ENCODE measurements at regions not wholly inside any gene's neighbourhood (a gene's known extent, or its start where the extent isn't known, plus 50 kb on each side); places are given as distances from the start of the nearest gene placed in this dataset.
"Not testable (repeated sequence)": the region's sequence is repeated elsewhere in the genome, so short reads cannot be mapped to it uniquely, and the experiment has no call there.

GRCh38 chr6:88499845-88500699, 333.9 kb upstream of the CNR1 start:
- no peak for DNase-seq (ENCODE audit: low read depth)

DNA sequence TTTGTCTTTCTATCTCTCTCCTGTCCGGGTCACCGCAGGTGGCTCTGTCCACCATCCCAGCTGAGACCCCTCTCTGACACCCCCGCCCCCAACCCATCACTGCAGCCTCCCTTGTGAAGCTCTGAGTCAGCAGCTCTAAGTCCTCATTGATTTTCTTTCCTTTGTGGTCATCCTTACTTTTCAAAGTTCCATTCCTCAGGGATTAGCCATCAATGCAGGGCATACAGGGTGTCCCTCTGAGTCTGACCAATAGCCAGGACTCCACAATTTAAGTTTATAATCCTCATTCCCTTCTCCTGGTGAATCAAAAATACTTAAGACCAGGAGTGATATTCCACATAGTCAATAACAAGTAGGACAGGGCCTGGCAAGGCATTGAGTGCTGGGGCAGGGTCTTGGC, 333.3 kb upstream of the CNR1 start:
- no peak for DNase-seq (ENCODE audit: low read depth)

DNA sequence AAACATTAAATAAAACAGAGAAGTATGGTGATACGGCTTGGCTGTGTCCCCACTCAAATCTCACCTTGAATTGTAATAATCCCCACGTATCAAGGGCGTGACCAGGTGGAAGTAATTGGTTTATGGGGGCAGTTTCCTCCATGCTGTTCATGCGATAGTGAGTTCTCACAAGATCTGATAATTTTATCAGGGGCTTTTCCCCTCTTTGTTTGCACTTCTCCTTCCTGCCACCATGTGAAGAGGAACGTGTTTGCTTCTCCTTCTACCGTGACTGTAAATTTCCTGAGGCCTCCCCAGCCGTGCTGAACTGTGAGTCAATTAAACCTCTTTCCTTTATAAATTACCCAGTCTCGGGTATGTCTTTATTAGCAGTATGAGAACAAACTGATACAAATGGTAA, 331.3 kb upstream of the CNR1 start:
- not testable (repeated sequence) for DNase-seq (ENCODE audit: low read depth)

DNA sequence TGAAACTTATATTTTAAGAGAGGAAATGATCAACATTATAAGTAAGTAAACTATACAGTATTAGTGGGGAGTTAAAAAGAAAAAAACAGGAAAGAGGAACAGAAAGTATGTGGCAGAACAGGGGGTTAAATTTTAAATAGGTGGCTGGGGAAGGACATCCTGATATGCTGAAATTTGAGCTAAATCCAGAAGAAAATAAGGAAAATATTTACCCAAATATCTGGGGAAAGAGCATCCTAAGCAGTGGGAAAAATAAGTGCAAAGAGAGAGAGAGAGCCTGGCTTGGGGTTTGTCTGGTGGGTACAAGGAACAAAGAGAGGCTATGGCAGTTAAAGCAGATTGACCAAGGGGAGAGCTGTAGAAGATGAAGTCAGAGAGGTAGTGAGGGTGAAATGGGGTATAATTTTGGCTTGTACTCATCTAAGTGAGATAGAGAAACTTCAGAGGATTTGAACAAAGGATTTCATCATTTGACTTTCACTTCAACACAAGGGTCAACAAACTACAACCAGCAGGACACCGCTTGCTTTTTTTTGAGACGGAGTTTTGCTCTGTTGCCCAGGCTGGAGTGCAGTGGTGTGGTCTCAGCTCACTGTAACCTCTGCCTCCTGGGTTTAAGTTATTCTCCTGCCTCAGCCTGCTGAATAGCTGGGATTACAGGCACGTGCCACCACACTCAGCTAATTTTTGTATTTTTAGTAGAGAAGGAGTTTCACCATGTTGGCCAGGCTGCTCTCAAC, 328.4 kb upstream of the CNR1 start:
- DNase-seq (ENCODE audit: low read depth) = no peak

DNA sequence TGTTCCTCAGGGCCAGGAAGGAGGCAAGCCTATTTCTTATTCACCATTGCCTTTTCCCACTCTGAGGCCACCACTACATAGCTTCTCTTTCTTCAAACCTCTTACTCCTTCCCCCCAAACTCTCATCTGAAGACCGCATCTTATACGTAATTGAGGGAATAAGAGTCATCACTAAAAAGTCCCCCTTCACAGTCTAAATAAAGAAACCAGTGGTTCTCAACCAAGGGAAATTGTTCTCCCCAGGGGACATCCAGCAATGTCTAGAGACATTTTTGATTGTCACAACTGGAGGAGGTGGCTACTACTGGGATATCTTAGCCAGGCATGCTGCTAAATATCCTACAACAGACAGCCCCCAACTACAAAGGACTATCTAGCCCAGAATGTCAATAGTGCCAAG, 327.6 kb upstream of the CNR1 start:
- no peak for DNase-seq (ENCODE audit: low read depth)

GRCh38 chr6:88492824-88493223, 326.7 kb upstream of the CNR1 start:
- peak; percentile 14 for DNase-seq (ENCODE audit: low read depth)

GRCh38 chr6:88492241-88492640, 326.1 kb upstream of the CNR1 start:
- no peak for DNase-seq (ENCODE audit: low read depth)

GRCh38 chr6:88491266-88491880, 325.2 kb upstream of the CNR1 start:
- DNase-seq (ENCODE audit: low read depth) = no peak

GRCh38 chr6:88490908-88491264, 324.7 kb upstream of the CNR1 start:
- DNase-seq (ENCODE audit: low read depth) = no peak

- no peak for DNase-seq (ENCODE audit: low read depth)
Measured at GRCh38 chr6:88490195-88490907, 324.2 kb upstream of the CNR1 start.

GRCh38 chr6:88483424-88483823, 317.3 kb upstream of the CNR1 start:
- DNase-seq (ENCODE audit: low read depth) = no peak

- DNase-seq (ENCODE audit: low read depth) = no peak
Measured at GRCh38 chr6:88482465-88482864, 316.3 kb upstream of the CNR1 start.

GRCh38 chr6:88481519-88481918, 315.4 kb upstream of the CNR1 start:
- DNase-seq (ENCODE audit: low read depth) = no peak

GRCh38 chr6:88480816-88481215, 314.7 kb upstream of the CNR1 start:
- no peak for DNase-seq (ENCODE audit: low read depth)

DNA sequence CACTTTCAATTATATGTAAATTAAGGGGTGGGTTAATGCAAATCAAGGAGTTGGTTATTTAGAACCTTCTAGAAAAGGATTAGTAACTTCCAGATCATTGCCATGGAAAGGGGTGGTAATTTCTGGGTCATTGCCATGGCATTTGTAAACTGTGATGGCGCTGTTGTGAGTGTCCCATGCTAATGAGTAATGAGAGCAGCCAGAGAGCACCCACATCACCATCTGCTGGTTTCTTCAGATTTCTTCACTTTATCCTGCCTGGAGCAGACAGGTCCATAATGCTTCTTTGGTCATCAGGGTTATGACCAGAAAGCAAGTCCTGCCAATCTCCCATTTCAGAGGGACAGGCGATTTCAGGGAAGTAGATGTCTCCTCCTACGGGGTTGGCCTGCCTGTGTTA, 311.3 kb upstream of the CNR1 start:
- DNase-seq (ENCODE audit: low read depth) = no peak

DNA sequence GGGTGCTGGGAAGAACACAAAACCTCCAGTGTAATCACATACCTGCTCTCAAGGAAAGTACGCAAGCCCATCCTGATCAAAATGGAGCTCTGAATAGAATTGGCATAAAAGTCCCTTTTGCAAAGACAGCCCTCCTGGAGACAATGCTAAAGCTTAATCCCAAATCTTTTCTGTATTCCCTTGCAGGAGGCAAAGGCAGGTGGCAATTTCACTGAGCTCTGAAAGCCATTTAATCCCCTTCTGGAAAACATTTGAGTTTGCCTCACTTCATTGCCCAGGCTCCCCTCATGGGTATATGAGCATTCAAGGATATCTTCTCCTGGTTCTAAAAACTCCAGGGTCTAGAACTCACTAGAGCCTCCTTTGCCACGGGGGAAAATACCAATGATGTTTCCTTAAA, 310.2 kb upstream of the CNR1 start:
- DNase-seq (ENCODE audit: low read depth) = no peak

DNA sequence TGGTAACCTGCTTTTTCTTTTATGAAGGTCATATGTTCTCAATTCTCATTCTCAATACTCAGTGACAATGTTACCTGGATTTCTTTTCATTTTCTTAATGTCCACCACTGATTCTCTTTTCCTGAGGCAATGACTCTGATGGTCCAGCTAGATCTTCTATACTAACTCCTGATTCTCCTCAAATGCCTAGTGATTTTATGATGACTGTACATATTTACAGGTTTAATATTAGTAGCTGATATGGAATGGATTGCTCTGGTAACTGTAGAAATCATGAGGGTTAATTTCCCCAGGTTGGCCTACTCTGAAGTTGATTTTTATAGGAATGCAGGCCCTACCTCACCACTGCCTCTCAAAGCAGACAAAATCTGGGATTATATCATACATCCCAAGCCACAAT, 308.6 kb upstream of the CNR1 start:
- DNase-seq (ENCODE audit: low read depth) = no peak

DNA sequence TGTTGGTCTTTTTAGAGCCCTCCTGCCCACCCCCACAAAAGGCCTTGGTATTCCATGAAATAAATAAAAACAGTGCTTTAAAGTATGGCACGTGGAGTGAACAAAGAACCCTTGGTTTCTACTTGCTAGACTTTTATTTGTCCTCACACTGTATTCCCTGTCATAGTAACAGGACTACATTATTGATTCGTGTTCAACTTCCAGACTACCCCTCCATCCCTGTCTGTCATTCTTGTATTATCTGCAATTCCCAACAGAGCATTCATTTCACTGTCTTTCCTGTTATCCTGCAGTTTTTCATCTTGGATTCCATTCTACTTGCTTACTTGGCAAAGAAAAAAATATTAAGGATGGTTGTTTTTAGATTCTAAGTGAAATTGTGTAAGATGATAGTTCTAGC, 307.4 kb upstream of the CNR1 start:
- no peak for DNase-seq (ENCODE audit: low read depth)

- no peak for DNase-seq (ENCODE audit: low read depth)
Measured at GRCh38 chr6:88472851-88473525, 306.8 kb upstream of the CNR1 start.

GRCh38 chr6:88459643-88460042, 293.5 kb upstream of the CNR1 start:
- no peak for DNase-seq (ENCODE audit: low read depth)

- no peak for DNase-seq (ENCODE audit: low read depth)
Measured at GRCh38 chr6:88459189-88459588, 293.0 kb upstream of the CNR1 start.

GRCh38 chr6:88458662-88459061, 292.5 kb upstream of the CNR1 start:
- DNase-seq (ENCODE audit: low read depth) = no peak
